ENCODE measurements at regions not wholly inside any gene's neighbourhood (a gene's known extent, or its start where the extent isn't known, plus 50 kb on each side); places are given as distances from the start of the nearest gene placed in this dataset.

GRCh38 chr2:217647226-217647625 lies 355.6 kb downstream of the TNS1 start:
- no peak for DNase-seq (ENCODE audit: low read depth, low spot score)
- in situ Hi-C loops (cut with HindIII; ENCODE audit: low pct_unique_long_range_greater_than_20kb, low sequenced_read_pairs) = no loop called here
- no peaks in the 10 kb centered on the region for H3K36me3 ChIP-seq (ENCODE audit: control insufficient read depth, insufficient read depth, low read length)
- no peak overlapping the region for H3K4me3 ChIP-seq (ENCODE audit: low read depth in 2 of 2, low read length in 2 of 2)
- no peak for ATAC-seq
- CTCF ChIA-PET = no interaction called here
- TF ChIP-seq SIN3A (IDR thresholded peaks at IDR 0.05; ENCODE audit: borderline replicate concordance, insufficient read depth, low read depth, low read length) (no peak), TCF7L2 (IDR thresholded peaks at IDR 0.05; ENCODE audit: low read depth, low read length) (no peak), CTCF (IDR thresholded peaks at IDR 0.05) (no peak), REST (IDR thresholded peaks at IDR 0.05; ENCODE audit: insufficient read depth in 1 of 2, low read depth in 2 of 2, low read length in 1 of 2) (no peak), POLR2AphosphoS5 (IDR thresholded peaks at IDR 0.05; ENCODE audit: low read depth, low read length) (no peak)
- POLR2A ChIA-PET = no interaction called here
- H3K27ac ChIP-seq (ENCODE audit: low read length) = no peak overlapping the region
- H3K9me3 ChIP-seq (ENCODE audit: control insufficient read depth, insufficient read depth, low read depth, low read length) = no peaks in the 10 kb centered on the region
- no TSS peak for BruUV-seq (replicated peaks)
- no peaks in the 10 kb centered on the region for H3K27me3 ChIP-seq (ENCODE audit: control insufficient read depth, insufficient read depth, low read length)
- H3K4me1 ChIP-seq (ENCODE audit: control insufficient read depth, insufficient read depth, low read length) = no peaks in the 10 kb centered on the region
- intact Hi-C loops (cut with micrococcal nuclease; ENCODE audit: unreplicated experiment) = no loop called here

GRCh38 chr2:217645896-217646295 lies 356.9 kb downstream of the TNS1 start:
- no TSS peak for BruUV-seq (replicated peaks)
- POLR2A ChIA-PET = no interaction called here
- Histone ChIP-seq H3K27ac (ENCODE audit: low read length) (no peak overlapping the region), H3K9me3 (ENCODE audit: control insufficient read depth, insufficient read depth, low read depth, low read length) (no peaks in the 10 kb centered on the region), H3K4me1 (ENCODE audit: control insufficient read depth, insufficient read depth, low read length) (no peaks in the 10 kb centered on the region), H3K27me3 (ENCODE audit: control insufficient read depth, insufficient read depth, low read length) (no peaks in the 10 kb centered on the region), H3K4me3 (ENCODE audit: low read depth in 2 of 2, low read length in 2 of 2) (no peak overlapping the region), H3K36me3 (ENCODE audit: control insufficient read depth, insufficient read depth, low read length) (no peaks in the 10 kb centered on the region)
- in situ Hi-C loops (cut with HindIII; ENCODE audit: low pct_unique_long_range_greater_than_20kb, low sequenced_read_pairs) (no loop called here), intact Hi-C loops (cut with micrococcal nuclease; ENCODE audit: unreplicated experiment) (no loop called here)
- CTCF ChIA-PET = no interaction called here
- ATAC-seq = no peak
- no peak for DNase-seq (ENCODE audit: low read depth, low spot score)
- TF ChIP-seq POLR2AphosphoS5 (IDR thresholded peaks at IDR 0.05; ENCODE audit: low read depth, low read length) (no peak), CTCF (IDR thresholded peaks at IDR 0.05) (no peak), TCF7L2 (IDR thresholded peaks at IDR 0.05; ENCODE audit: low read depth, low read length) (no peak), SIN3A (IDR thresholded peaks at IDR 0.05; ENCODE audit: borderline replicate concordance, insufficient read depth, low read depth, low read length) (no peak), REST (IDR thresholded peaks at IDR 0.05; ENCODE audit: insufficient read depth in 1 of 2, low read depth in 2 of 2, low read length in 1 of 2) (no peak)

All from Panc1 (cell line).